Gastrocnemius medialis (tissue), 4 donors: ENCODE measurements at regions not wholly inside any gene's neighbourhood (a gene's known extent, or its start where the extent isn't known, plus 50 kb on each side); places are given as distances from the start of the nearest gene placed in this dataset.

Experiments used
- POLR2A ChIP-seq, 2 donors: fragments of 450-650 bp; IDR thresholded peaks; one replicate each; pipeline ENCODE4 v1.6.1; 2017; ENCODE audit warnings: antibody characterized with exemption in 2 of 2, mild to moderate bottlenecking in 2 of 2, moderate library complexity in 2 of 2
- TF ChIP-seq, protein P1 (sequence below), 5 experiments: fragments of 450-650 bp in 3 of 5; fragments of 200-600 bp in 2 of 5; sonication (generic) in 2 of 5; IDR thresholded peaks in 4 of 5; conservative IDR thresholded peaks in 1 of 5; 1 replicate in 4 of 5; 2 replicates in 1 of 5; pipeline ENCODE4 v1.5.1; 2016 to 2019; ENCODE audit warnings: antibody characterized with exemption in 5 of 5, mild to moderate bottlenecking in 3 of 5, moderate library complexity in 3 of 5

DNA sequence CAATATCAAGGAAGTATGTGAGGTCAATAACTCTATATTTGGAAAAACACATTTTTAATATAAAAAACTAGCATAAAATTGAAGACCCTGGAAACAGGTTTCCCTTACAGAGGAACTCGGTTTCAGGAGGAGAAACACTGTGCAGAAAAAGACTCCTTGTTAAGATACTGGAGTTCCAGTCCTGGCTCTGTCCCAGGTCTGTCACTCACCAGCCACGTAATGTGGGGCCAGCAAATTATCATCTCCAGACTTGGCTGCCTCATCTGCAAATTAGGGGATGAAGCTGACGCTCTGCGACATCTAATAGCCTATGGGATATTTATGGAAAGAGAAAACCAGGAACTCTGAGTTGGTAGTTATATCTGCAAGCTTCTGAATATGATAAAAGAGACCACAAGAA is 702.7 kb downstream of the EPHA7 start:
- no peak for TF ChIP-seq POLR2A (IDR thresholded peaks at IDR 0.05)
- TF ChIP-seq, protein P1, sequence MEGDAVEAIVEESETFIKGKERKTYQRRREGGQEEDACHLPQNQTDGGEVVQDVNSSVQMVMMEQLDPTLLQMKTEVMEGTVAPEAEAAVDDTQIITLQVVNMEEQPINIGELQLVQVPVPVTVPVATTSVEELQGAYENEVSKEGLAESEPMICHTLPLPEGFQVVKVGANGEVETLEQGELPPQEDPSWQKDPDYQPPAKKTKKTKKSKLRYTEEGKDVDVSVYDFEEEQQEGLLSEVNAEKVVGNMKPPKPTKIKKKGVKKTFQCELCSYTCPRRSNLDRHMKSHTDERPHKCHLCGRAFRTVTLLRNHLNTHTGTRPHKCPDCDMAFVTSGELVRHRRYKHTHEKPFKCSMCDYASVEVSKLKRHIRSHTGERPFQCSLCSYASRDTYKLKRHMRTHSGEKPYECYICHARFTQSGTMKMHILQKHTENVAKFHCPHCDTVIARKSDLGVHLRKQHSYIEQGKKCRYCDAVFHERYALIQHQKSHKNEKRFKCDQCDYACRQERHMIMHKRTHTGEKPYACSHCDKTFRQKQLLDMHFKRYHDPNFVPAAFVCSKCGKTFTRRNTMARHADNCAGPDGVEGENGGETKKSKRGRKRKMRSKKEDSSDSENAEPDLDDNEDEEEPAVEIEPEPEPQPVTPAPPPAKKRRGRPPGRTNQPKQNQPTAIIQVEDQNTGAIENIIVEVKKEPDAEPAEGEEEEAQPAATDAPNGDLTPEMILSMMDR (IDR thresholded peaks at IDR 0.05 in 4 of 5, conservative IDR thresholded peaks at IDR 0.05 in 1 of 5), result no peak
